ENCODE measurements at regions not wholly inside any gene's neighbourhood (a gene's known extent, or its start where the extent isn't known, plus 50 kb on each side); places are given as distances from the start of the nearest gene placed in this dataset.

- TF ChIP-seq CTCF (IDR thresholded peaks at IDR 0.05; ENCODE audit: low read depth, low read length, poor library complexity, severe bottlenecking): no peak
- no peak for TF ChIP-seq EZH2phosphoT487 (IDR thresholded peaks at IDR 0.05; ENCODE audit: borderline replicate concordance, low read length)
These were observed 239.6 kb upstream of the SGK1 start for GRCh38 chr6:134557509-134557908.

Measured in DOHH2 (cell line).